ENCODE measurements at regions not wholly inside any gene's neighbourhood (a gene's known extent, or its start where the extent isn't known, plus 50 kb on each side); places are given as distances from the start of the nearest gene placed in this dataset.
"Not testable (repeated sequence)": the region's sequence is repeated elsewhere in the genome, so short reads cannot be mapped to it uniquely, and the experiment has no call there.

GRCh38 chr3:152772674-152773225, 62.2 kb upstream of the P2RY1 start:
- no peaks in the 10 kb centered on the region for H3K9me3 ChIP-seq
- WGBS, 2 donors (ENCODE audit: low coverage in 1 of 2): 15 to 29% methylated on average over 2 of the region's 2 CpGs

GRCh38 chr3:152773633-152774032, 61.3 kb upstream of the P2RY1 start:
- no peak for DNase-seq
- no peaks in the 10 kb centered on the region for H3K27me3 ChIP-seq
- peak overlapping the region in 1 of 4 donors; percentile 47 for H3K27ac ChIP-seq
- no peak for TF ChIP-seq POLR2AphosphoS5 (IDR thresholded peaks at IDR 0.05)
- no peak for TF ChIP-seq POLR2A (IDR thresholded peaks at IDR 0.05)
- no peak for TF ChIP-seq CTCF (IDR thresholded peaks at IDR 0.05)
- TF ChIP-seq EP300 (IDR thresholded peaks at IDR 0.05; ENCODE audit: low read depth): no peak
- in situ Hi-C loops (cut with MboI; ENCODE audit: low pct_ligation_motif_present in 1 of 4, low pct_unique_long_range_greater_than_20kb in 1 of 4, low sequenced_read_pairs in 3 of 4): no loop called here
- H3K36me3 ChIP-seq: no peaks in the 10 kb centered on the region
- intact Hi-C loops (cut with DNase I; ENCODE audit: low total_unique reads): no loop called here
- peaks cover 0 to 14% (median 6%) of the 10 kb centered on the region in 4 donors for H3K4me1 ChIP-seq
- H3K9me3 ChIP-seq: no peaks in the 10 kb centered on the region
- no peak overlapping the region for H3K4me3 ChIP-seq

More at GRCh38 chr3:152772674-152773225, 62.2 kb upstream of the P2RY1 start:
- H3K4me1 ChIP-seq: peaks cover 0 to 14% (median 6%) of the 10 kb centered on the region in 4 donors
- no peak overlapping the region for H3K4me3 ChIP-seq
- no peaks in the 10 kb centered on the region for H3K36me3 ChIP-seq
- TF ChIP-seq CTCF (IDR thresholded peaks at IDR 0.05) (no peak), EP300 (IDR thresholded peaks at IDR 0.05; ENCODE audit: low read depth) (no peak), POLR2AphosphoS5 (IDR thresholded peaks at IDR 0.05) (no peak), POLR2A (IDR thresholded peaks at IDR 0.05) (no peak)
- intact Hi-C loops (cut with DNase I; ENCODE audit: low total_unique reads) (no loop called here), in situ Hi-C loops (cut with MboI; ENCODE audit: low pct_ligation_motif_present in 1 of 4, low pct_unique_long_range_greater_than_20kb in 1 of 4, low sequenced_read_pairs in 3 of 4) (no loop called here)
- no peak for DNase-seq
- peak overlapping the region in 3 of 4 donors; percentile 29 to 47 (median 41) for H3K27ac ChIP-seq
- H3K27me3 ChIP-seq: no peaks in the 10 kb centered on the region

GRCh38 chr3:152774230-152774629, 60.7 kb upstream of the P2RY1 start:
- H3K4me3 ChIP-seq; DNase-seq; H3K9me3 ChIP-seq; H3K36me3 ChIP-seq; H3K27me3 ChIP-seq; intact Hi-C loops (cut with DNase I; ENCODE audit: low total_unique reads); in situ Hi-C loops (cut with MboI; ENCODE audit: low pct_ligation_motif_present in 1 of 4, low pct_unique_long_range_greater_than_20kb in 1 of 4, low sequenced_read_pairs in 3 of 4); H3K27ac ChIP-seq: not testable (repeated sequence)
- H3K4me1 ChIP-seq: peaks cover 0 to 12% (median 4%) of the 10 kb centered on the region in 4 donors
- 77 to 84% methylated on average over 4 of the region's 4 CpGs for WGBS, 2 donors (ENCODE audit: low coverage in 1 of 2)

- no peak overlapping the region for H3K27ac ChIP-seq
Measured at GRCh38 chr3:152778022-152778421, 56.9 kb upstream of the P2RY1 start.

More at GRCh38 chr3:152778022-152778421, 56.9 kb upstream of the P2RY1 start:
- intact Hi-C loops (cut with DNase I; ENCODE audit: low total_unique reads): no loop called here
- H3K27me3 ChIP-seq: no peaks in the 10 kb centered on the region
- 71 to 81% methylated on average over 2 of the region's 2 CpGs for WGBS, 2 donors (ENCODE audit: low coverage in 1 of 2)
- TF ChIP-seq CTCF (IDR thresholded peaks at IDR 0.05) (no peak), POLR2A (IDR thresholded peaks at IDR 0.05) (no peak), POLR2AphosphoS5 (IDR thresholded peaks at IDR 0.05) (no peak)
- no peak for DNase-seq
- H3K9me3 ChIP-seq: no peaks in the 10 kb centered on the region
- no peak overlapping the region for H3K4me3 ChIP-seq
- H3K4me1 ChIP-seq: peaks cover 0 to 4% (median 2%) of the 10 kb centered on the region in 4 donors
- no peaks in the 10 kb centered on the region for H3K36me3 ChIP-seq
- in situ Hi-C loops (cut with MboI; ENCODE audit: low pct_ligation_motif_present in 1 of 4, low pct_unique_long_range_greater_than_20kb in 1 of 4, low sequenced_read_pairs in 3 of 4): no loop called here

All from transverse colon (tissue), 4 donors.